HG03196 (cell line): ENCODE measurements at regions not wholly inside any gene's neighbourhood (a gene's known extent, or its start where the extent isn't known, plus 50 kb on each side); places are given as distances from the start of the nearest gene placed in this dataset.
"Not testable (repeated sequence)": the region's sequence is repeated elsewhere in the genome, so short reads cannot be mapped to it uniquely, and the experiment has no call there.

ENCODE experiments used
- ATAC-seq: cut with Tn5 transposase; IDR thresholded peaks from one replicate; pipeline ENCODE4 v1.9.1; 2021; ENCODE audit not compliant: unreplicated experiment

DNA sequence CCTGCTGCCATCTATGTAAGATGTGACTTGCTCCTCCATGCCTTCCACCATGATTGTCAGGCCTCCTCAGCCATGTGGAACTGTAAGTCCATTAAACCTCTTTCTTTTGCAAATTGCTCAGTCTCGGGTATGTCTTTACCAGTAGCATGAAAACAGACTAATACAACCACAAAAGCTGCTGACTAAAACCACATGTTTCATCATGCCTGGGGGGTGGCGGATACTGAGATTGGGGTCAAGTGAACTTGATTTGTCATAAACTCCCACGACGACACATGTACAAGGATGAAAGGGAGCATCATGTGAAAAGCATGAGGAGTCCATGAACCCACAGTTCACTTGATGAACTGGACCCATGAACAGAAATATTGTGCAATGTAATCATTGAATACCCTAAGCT lies 134.9 kb upstream of the ANK3 start:
- no peak for ATAC-seq

DNA sequence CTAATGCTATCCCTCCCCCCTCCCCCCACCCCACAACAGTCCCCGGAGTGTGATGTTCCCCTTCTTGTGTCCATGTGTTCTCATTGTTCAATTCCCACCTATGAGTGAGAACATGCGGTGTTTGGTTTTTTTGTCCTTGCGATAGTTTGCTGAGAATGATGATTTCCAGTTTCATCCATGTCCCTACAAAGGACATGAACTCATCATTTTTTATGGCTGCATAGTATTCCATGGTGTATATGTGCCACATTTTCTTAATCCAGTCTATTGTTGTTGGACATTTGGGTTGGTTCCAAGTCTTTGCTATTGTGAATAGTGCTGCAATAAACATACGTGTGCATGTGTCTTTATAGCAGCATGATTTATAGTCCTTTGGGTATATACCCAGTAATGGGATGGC lies 133.7 kb upstream of the ANK3 start:
- not testable (repeated sequence) for ATAC-seq

DNA sequence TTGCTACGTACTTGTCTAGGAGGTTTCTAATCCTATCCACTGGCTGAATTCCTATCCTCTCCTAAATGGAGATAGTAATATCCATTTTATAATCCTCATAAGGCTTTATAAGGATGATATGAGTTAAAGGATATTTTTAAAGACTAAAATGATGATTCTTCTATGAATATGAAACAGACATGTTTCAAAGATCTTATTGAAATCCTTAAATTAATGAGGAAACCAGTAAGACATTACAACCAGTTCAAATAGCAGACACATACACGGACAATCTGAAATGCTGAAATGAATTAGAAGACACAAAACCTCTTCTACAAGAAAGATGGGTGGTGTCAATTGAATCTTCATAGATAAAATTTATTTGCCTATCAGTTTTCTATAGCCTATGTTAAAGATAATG lies 132.9 kb upstream of the ANK3 start:
- no peak for ATAC-seq

DNA sequence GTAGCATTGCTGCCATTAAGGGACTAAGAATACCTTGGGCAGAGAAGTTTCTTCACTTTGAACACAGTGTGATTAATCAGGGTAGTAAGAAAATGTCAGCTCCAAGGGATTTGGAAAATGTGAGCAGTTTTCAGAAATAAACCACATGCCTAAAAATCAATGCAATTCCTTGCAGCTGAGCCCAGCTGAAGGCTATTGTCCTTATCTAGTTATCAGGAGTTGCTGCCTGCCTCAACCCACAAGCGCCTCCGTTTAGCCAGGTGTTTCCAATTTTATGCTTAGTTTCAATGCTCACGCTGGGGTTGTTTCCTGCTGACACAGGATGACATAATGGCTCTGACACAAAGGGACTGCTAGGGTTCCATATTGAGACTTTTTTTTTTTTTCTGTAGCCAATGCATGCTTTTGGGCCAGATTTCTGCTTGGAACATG lies 132.3 kb upstream of the ANK3 start:
- peak; percentile 58 for ATAC-seq

DNA sequence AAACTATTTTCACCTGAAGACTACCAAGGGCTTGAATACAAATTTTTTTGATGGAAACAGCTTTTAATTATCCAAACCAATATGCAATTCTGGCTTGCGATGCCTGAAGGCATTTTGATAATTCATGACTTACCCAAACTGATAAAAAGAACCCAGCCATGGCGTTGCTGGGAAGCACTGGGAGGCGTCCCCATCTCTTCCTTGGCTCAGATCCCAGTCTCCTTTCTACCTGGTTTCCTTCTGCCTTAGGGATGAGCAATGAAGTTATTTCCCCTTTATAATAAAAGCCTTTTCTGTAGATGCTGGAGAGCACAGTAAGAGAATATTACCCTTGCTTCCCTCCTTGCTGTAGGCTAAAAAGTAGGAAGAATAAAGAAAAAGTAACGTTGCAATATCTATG lies 129.1 kb upstream of the ANK3 start:
- ATAC-seq = no peak

DNA sequence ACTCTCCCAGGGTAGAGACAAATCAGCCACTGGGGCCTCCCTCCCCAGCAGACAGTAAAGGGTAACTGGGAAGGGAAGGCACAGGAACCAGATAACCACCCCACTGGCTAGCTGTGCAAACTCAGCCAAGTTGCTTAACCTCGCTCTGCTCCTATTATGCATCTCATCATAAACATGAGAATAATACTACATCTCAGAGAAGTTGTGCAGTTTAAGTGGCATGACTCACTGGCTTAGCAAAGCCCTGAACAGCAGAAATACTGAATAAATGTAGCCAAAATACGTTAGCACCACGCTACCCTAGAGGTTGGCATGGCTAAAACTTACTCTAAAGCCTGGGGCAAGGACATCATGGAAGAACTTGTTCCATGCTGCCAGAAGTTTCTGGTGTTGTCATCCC lies 128.1 kb upstream of the ANK3 start:
- no peak for ATAC-seq

DNA sequence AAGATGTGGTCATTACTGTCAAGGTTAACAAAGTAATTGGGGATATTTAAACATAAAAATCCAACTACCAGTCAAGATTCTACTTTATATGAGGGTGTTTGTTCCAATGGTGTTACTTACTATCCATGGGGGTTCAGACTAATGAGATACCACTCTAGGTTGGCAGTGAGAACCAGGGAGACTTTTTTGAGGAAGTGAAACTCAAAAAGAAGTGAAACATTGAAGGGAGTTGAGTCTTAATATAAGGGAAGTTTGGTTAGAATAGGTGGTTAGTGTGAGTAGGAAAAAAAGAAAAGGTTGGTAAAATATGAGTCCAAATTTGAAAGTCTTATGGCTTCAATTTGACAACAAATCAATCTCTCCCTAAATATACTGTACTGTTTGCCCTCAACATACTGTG lies 123.6 kb upstream of the ANK3 start:
- ATAC-seq = peak; percentile 74

DNA sequence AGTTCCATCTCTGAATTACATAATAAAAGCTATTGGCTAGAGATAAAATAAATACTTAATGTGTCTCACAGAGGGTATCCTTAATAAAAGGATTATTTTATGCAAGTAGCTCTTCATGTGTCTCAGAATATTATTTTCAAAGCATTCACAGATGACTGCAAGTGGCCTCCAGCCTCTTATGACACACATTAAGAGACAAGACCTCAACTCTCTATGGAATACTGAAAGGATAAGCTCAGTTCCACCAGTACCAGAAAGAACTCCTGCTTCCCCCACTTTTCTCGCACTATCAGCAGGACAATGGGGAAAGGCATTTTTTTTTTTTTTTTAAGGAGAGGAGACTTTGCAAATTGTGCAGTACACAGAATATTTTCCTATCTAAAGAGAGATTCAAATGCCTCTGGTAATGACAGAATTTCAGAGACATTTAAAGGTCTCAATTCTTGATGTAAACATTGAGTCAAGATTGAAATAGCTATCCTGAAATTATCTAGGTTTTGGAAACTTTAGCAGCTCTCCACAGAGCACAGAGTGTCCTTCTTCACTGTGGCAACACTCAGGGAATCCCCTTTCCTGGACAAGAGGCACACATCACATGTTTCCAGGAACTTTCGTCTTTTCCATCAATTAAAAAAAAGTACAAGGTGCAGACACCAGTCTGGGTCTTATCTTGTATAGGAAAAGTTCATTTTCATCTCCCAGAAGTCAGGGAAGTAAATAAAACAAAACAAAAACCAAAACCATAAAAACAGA lies 122.0 kb upstream of the ANK3 start:
- no peak for ATAC-seq

DNA sequence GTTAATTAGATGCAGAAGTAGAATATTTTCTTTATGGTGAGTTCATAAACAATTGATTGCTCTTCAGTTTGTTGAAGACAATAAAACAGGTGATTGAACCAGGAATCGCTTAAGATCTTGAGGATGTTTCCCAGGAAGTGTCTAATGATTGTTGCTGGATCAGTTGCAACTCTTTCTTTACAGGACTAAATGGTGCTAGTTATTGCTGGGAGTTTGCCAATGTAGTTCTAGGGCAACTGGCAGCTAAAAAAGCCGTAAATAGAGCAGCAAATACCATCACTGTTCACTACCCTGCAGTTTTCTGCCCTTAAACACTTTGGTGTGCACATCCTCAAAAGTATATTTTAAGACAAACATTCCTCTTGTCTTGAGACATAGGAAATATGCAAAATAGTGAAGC lies 119.2 kb upstream of the ANK3 start:
- no peak for ATAC-seq

DNA sequence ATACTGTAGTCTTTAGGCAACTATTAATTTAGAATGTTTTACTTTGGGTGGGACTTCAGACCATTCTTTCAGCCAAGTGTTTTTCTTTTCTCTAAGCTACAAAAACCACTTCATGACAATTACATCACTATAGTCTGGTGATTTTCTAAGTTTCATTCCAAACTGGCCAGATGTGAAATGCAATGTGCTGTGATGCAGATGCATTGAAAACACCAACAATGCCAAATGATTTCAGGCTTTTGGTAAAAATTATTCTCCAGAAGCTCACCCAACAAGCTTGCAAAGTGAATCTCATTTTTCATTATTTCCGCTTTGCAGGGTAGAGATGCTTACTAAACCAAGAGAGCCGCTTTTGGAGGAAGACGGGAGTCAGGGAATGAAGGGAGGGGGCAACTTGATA lies 118.4 kb upstream of the ANK3 start:
- ATAC-seq = no peak

DNA sequence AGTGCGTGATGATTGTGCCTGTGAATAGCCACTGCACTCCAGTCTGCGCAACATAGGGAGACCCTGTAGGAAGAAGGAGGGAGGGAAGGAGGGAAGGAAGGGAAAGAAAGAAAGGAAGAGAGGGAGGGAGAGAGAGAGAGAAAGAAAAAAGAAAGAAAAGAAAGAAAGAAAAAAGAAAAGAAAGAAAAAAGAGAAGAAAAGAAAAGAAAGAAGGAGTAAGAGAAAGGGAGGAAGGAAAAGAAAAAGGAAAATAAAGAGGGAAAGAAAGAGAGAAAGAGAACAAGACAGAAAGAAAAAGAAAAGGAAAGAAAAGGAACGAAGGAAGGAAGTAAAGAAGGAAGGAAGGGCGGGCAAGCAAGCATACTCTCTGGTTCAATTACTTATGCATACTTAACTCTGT lies 112.9 kb upstream of the ANK3 start:
- ATAC-seq = no peak

DNA sequence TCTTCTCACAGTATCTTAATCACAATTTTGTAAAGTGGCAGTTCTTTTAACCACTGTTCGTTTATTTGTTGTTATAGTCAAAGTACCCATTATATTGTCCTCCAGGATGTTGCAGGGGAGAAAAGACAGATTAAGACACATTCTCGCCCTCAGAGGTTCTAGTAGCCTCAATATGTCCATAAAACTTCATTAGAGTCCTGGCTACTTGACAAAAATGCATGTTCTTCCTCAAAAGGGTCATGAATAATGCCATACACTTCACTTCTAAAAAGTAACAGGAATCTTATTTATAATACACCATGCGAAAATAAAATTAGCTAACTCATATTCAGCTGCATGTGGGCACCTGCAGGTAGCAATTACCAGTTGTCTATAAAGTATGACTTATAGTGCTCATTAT lies 109.3 kb upstream of the ANK3 start:
- no peak for ATAC-seq

DNA sequence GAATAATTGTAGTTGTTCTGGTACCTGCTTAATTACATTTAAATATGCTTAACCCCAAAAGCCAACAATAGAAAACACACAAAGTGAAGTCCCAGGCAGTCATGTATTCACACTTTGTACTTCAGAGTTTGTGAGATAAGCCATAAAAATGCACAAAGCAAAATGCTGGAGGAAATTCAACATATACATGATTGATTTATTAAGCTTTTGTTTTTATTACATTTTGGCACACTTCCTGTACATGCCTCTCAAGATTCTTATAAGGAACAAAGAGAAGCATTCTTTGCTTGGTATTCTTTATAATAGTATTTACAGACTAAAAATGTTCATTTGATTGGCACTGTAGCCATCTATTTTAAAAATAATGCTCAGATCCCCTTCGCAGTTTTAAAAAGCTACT lies 107.7 kb upstream of the ANK3 start:
- ATAC-seq = no peak

DNA sequence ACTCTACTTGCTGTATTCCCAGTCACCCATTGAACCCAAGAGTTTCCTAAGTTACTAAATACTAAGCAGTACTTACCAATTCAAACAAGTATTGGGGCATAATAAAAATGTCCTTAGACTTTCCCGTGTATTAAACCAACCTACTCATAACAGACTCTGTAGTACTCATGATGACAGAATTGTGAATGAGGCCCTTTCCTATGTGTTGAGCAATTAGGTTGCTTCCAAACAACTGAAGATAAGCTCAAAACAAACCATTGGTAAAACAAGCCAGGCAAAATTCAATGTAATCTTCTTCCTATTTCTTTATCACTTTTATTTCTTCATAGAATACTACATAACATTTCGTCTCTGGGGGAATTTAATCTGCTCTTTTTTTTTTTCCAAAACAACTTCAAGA lies 106.5 kb upstream of the ANK3 start:
- ATAC-seq = no peak

DNA sequence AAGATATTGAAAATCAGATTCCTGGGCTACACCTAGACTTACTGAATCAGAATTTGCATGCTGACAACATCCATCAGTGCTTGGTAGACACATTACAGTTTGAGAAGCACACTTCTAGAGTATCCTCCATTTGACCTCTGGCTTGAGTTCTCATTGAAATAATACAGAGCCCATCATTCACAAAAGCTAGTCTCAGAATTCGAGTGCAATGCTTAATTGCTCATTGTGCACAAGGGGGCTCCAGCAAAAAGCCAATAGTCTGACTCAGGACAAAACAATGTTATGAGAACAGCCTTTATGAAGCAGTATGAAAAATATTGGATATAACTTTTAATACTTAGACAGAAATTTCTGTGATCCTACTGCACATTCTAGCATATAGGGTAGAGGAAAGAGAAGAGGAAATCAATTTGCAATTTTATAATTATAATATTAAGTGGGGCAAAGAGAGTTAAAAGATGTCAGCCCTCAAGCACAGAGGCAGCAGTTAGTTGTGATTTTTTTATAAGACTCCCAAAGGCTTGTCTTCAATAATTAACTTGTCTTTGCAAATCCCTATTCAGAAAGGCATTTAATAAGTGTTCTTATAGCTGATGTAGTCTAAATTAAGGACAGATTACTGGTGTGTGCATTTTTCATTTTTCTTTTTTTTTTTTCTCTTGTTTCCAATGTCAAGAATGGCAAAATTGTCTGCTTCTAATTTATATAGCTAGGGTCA lies 105.8 kb upstream of the ANK3 start:
- ATAC-seq = no peak

DNA sequence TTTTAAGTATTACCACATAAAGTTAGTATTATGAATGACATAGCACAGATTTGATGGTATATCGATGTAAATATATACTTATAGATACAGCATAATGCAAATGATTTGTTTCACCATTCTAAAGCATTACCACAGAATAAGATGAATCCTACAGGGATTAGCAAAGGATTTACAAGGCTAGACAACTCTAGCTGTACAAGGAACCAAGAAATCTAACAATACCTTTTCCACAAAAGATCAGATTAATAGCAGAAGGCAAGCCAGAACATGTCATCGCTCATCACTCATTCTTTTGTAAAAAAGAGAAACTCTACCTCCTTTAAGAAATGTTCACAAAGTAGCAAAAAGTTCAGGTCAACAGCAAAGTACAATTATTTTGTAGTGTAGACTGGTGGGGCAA lies 105.1 kb upstream of the ANK3 start:
- ATAC-seq = no peak

DNA sequence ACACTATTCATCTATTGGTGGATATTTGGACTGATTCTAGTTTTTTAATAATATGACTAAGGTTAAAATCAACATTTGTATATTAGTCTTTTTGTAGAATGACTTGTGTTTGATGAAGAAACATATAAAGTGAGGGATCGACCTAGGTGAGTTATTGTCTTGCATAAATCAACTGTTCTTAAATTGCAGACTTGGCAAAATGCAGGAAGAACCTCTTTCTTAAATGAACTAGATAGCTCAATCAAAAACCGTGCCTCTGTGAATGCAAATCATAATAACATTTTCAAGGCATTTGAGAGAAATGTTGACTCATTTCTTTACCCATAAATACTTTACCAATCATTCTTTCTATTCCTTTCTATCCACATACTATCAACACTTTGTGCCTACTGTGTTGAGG lies 101.5 kb upstream of the ANK3 start:
- ATAC-seq = no peak

DNA sequence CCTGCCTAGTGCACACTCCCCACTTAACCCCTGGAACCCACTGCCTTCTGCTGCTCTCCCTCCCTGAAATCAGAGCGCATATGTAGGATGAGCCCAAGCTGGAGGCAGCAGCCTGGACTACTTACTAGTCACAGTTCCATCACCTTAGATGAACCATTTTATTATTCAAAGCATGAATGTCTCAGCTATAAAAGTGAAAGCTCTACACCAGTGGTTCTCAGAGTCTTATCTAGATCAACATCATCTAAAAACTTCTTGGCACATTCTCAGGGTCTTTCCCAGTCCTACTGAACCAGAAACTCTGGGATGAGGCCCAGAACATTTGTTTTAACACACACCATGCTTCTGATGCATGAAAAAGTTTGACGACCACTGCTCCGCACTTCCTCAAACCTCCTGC lies 100.3 kb upstream of the ANK3 start:
- no peak for ATAC-seq

DNA sequence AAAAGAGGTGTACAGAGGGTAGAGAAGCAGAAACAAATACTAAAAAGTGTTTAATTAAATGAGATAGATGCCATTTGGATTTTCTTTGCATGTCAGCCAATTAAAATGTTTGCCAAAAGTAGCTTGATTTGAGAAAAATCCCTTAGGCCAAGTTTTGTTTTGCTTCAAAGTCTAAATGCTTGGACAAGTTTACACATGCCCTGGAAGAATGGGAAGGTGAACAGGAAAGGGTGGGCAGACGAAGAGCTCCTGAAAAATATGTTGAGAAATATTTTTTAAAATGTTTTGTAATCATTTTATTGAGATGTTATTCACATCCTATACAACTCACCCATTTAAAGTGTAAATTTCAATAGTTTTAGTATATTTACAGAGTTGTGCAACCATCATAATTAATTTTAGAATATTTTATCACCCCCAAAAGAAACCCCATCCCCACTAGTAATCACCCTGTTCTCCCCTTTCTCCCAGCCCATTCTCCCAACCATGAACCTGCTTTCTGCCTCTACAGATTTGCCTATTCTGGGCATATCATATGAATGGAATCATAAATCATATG lies 98.5 kb upstream of the ANK3 start:
- ATAC-seq = no peak

DNA sequence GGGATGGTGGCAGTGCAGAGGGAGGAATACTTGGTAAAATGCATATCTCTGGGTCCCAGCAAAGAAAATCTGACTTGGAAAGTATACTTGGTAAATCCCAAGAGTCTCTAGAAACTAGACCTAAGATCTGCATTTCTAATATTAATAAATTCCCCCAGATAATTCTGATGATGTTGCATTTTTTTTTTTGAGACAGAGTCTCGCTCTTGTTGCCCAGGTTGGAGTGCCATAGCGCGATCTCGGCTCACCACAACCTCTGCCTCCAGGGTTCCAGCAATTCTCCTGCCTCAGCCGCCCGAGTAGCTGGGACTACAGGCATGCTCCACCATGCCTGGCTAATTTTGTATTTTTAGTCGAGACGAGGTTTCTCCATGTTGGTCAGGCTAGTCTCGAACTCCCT lies 97.9 kb upstream of the ANK3 start:
- ATAC-seq = no peak

DNA sequence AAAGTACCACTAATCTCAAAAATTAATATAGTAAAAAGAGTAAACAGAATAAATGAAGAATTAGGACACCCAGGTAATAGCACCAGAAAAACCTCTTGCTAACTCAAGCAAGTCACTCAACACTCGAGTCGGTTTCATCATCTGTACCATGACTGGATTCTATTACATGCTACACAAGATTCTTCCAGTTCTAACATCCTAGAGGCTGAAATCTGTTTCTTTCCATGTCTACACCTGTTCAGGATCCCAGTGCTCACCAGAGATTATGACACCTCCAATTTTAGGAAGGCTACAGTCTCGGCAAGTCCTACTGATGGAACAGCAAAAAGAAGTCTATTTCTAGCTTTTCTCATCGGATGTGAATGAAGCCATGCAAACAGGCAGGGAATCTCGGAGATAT lies 95.3 kb upstream of the ANK3 start:
- ATAC-seq = no peak

DNA sequence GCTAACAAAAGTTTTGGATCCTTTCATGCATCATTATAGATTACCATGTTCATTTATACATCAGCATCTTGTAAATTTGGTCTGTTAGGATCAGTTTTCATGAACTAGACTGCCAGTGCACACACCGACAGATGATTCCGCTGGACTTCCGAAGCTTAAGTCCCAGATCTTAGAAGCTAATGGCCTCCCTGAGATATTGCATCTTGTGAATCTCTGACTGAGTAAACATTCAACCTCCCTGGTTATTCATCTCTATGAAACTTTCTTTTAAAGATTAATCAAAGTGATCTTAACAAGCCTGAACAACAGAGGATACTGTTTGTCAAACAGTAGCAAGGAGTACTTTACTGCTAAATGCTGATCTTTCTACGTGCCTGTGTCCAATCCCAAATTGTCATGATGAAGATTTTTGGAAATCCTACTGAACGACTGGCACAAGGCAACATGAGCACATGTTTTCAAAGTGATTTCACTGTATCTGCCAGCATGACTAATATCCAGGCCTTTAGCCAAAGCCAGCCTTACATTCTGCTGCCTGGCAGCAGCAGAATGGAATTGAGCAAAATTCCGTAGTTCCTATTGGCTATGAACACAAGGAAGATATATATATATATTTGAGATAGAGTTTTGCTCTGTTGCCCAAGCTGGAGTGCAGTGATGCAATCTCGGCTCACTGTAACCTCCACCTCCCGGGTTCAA lies 91.3 kb upstream of the ANK3 start:
- ATAC-seq = no peak
